HG02938 (cell line): ENCODE measurements at regions not wholly inside any gene's neighbourhood (a gene's known extent, or its start where the extent isn't known, plus 50 kb on each side); places are given as distances from the start of the nearest gene placed in this dataset.
"Not testable (repeated sequence)": the region's sequence is repeated elsewhere in the genome, so short reads cannot be mapped to it uniquely, and the experiment has no call there.

ENCODE experiments used
- ATAC-seq: cut with Tn5 transposase; IDR thresholded peaks from one replicate; pipeline ENCODE4 v1.9.1; 2021; ENCODE audit warnings: mild to moderate bottlenecking, moderate library complexity; ENCODE audit not compliant: unreplicated experiment

GRCh38 chr12:124654666-124655047, 87.2 kb upstream of the NCOR2 start:
- ATAC-seq = no peak

- ATAC-seq = no peak
Observed at GRCh38 chr12:124653169-124653931, 85.9 kb upstream of the NCOR2 start.

GRCh38 chr12:124652661-124653060, 85.2 kb upstream of the NCOR2 start:
- no peak for ATAC-seq

- no peak for ATAC-seq
Observed at GRCh38 chr12:124651516-124652273, 84.3 kb upstream of the NCOR2 start.

GRCh38 chr12:124650912-124651311, 83.5 kb upstream of the NCOR2 start:
- ATAC-seq = no peak

- no peak for ATAC-seq
Observed at GRCh38 chr12:124648710-124649384, 81.4 kb upstream of the NCOR2 start.

- no peak for ATAC-seq
Observed at GRCh38 chr12:124647316-124647715, 79.9 kb upstream of the NCOR2 start.

GRCh38 chr12:124646385-124647230, 79.2 kb upstream of the NCOR2 start:
- ATAC-seq = no peak

GRCh38 chr12:124645530-124646244, 78.3 kb upstream of the NCOR2 start:
- no peak for ATAC-seq

- not testable (repeated sequence) for ATAC-seq
Observed at GRCh38 chr12:124643768-124644167, 76.4 kb upstream of the NCOR2 start.

- no peak for ATAC-seq
Observed at GRCh38 chr12:124642105-124642504, 74.7 kb upstream of the NCOR2 start.

GRCh38 chr12:124641591-124641990, 74.2 kb upstream of the NCOR2 start:
- no peak for ATAC-seq

GRCh38 chr12:124640056-124640455, 72.6 kb upstream of the NCOR2 start:
- no peak for ATAC-seq

- ATAC-seq = no peak
Observed at GRCh38 chr12:124639122-124639806, 71.9 kb upstream of the NCOR2 start.

- no peak for ATAC-seq
Observed at GRCh38 chr12:124637581-124637981, 70.2 kb upstream of the NCOR2 start.

- no peak for ATAC-seq
Observed at GRCh38 chr12:124637163-124637562, 69.8 kb upstream of the NCOR2 start.

GRCh38 chr12:124636138-124636978, 68.9 kb upstream of the NCOR2 start:
- ATAC-seq = no peak

GRCh38 chr12:124635316-124635715, 67.9 kb upstream of the NCOR2 start:
- ATAC-seq = no peak
